HCT116 (cell line): ENCODE measurements at regions not wholly inside any gene's neighbourhood (a gene's known extent, or its start where the extent isn't known, plus 50 kb on each side); places are given as distances from the start of the nearest gene placed in this dataset.

Source experiments
- ATAC-seq: fragments of 200-7000 bp; cut with Tn5 transposase; 2 replicates; pipeline ENCODE4 v1.9.1; 2020; ENCODE audit warnings: mild to moderate bottlenecking, moderate library complexity
- BruUV-seq: library from RNA; stranded (reverse); fragments of 400-500 nt; replicated peaks from 2 replicates; lab custom pipeline; 2021; lab: Mats Ljungman, UMichigan
- CTCF ChIA-PET: fragments of 300-600 bp; sonication (Branson Sonifier 250); formaldehyde crosslinking; loops from one replicate; lab custom pipeline; 2021; ENCODE audit warnings: antibody characterized with exemption; lab: Charles Lee
- POLR2A ChIA-PET: fragments of 300-600, 350-600 bp; sonication (Branson Sonifier 250); formaldehyde crosslinking; loops from one replicate; lab custom pipeline; 2021; ENCODE audit warnings: antibody characterized with exemption; lab: Charles Lee
- RAD21 ChIA-PET, 2 experiments: fragments of 300-600 bp; sonication (Branson Sonifier 250); formaldehyde crosslinking; loops; one replicate each; lab custom pipeline; 2023; ENCODE audit warnings: low total read pairs in 2 of 2; ENCODE audit not compliant: uncharacterized antibody in 2 of 2, unreplicated experiment in 2 of 2, low non-redundant PET in 1 of 2; lab: Charles Lee
- DNase-seq: peaks from one replicate; pipeline ENCODE4 v3.0.0-alpha.2; 2010; ENCODE audit warnings: low read depth, low spot score
- H2AFZ ChIP-seq: fragments of 200-600 bp; shearing (Covaris generic), sonication (generic); 2 replicates; pipeline ENCODE4 v1.6.1; 2017; ENCODE audit warnings: low read depth, mixed run types, mixed read lengths, antibody characterized with exemption, low read length; ENCODE audit not compliant: poor library complexity, severe bottlenecking
- H3K27ac ChIP-seq: 2 replicates; pipeline ENCODE4 v1.5.1; 2012; ENCODE audit warnings: low read depth, low read length
- H3K27me3 ChIP-seq: fragments of 200-600 bp; sonication (generic); 2 replicates; pipeline ENCODE4 v1.6.1; 2016; ENCODE audit warnings: mixed run types, low read length, mixed read lengths; ENCODE audit not compliant: insufficient read depth
- H3K36me3 ChIP-seq, 2 experiments: fragments of 200-500 bp in 1 of 2; fragments of 200-600 bp in 1 of 2; sonication (Bioruptor generic) in 1 of 2; sonication (generic) in 1 of 2; 2 replicates each; pipeline versions ENCODE4 v1.5.1 to v1.6.1; 2014 to 2016; ENCODE audit warnings: low read length in 2 of 2, inconsistent platforms in 1 of 2, mixed read lengths in 1 of 2, mixed run types in 1 of 2; ENCODE audit not compliant: insufficient read depth in 2 of 2, control insufficient read depth in 1 of 2
- H3K4me1 ChIP-seq, 2 experiments: fragments of 200-600 bp in 1 of 2; sonication (generic) in 1 of 2; 2 replicates each; pipeline versions ENCODE4 v1.5.1 to v1.6.1; 2012 to 2017; ENCODE audit warnings: low read length in 2 of 2, inconsistent platforms in 1 of 2, mild to moderate bottlenecking in 1 of 2, mixed read lengths in 1 of 2, mixed run types in 1 of 2, moderate library complexity in 1 of 2; ENCODE audit not compliant: insufficient read depth in 2 of 2, control insufficient read depth in 1 of 2
- H3K4me2 ChIP-seq: fragments of 200-600 bp; sonication (generic); 2 replicates; pipeline ENCODE4 v1.6.1; 2017; ENCODE audit warnings: mixed run types, low read length, mixed read lengths
- H3K4me3 ChIP-seq, 2 experiments: fragments of 200-600 bp in 1 of 2; sonication (generic) in 1 of 2; replicated peaks in 1 of 2; 2 replicates each; pipeline ENCODE4 v1.5.1; 2011 to 2016; ENCODE audit warnings: low read length in 2 of 2, control low read depth in 1 of 2, low read depth in 1 of 2, mild to moderate bottlenecking in 1 of 2, mixed read lengths in 1 of 2, mixed run types in 1 of 2
- H3K79me2 ChIP-seq: fragments of 200-600 bp; sonication (generic); 2 replicates; pipeline ENCODE4 v1.6.1; 2017; ENCODE audit warnings: mild to moderate bottlenecking, mixed run types, low read length, moderate library complexity, mixed read lengths; ENCODE audit not compliant: insufficient read depth
- H3K9ac ChIP-seq: fragments of 200-600 bp; sonication (generic); 2 replicates; pipeline ENCODE4 v1.6.1; 2016; ENCODE audit warnings: low read length, mixed read lengths
- H3K9me2 ChIP-seq: fragments of 200-600 bp; sonication (generic), shearing (Covaris generic); 2 replicates; pipeline ENCODE4 v1.6.1; 2017; ENCODE audit warnings: mixed run types, mild to moderate bottlenecking, moderate library complexity; ENCODE audit not compliant: insufficient read depth
- H3K9me3 ChIP-seq, 2 experiments: fragments of 200-500 bp in 1 of 2; fragments of 200-600 bp in 1 of 2; sonication (Bioruptor generic) in 1 of 2; sonication (generic) in 1 of 2; 2 replicates each; pipeline ENCODE4 v1.6.1; 2014 to 2017; ENCODE audit warnings: low read length in 2 of 2, mixed read lengths in 2 of 2, inconsistent platforms in 1 of 2, low read depth in 1 of 2, mild to moderate bottlenecking in 1 of 2, mixed run types in 1 of 2, moderate library complexity in 1 of 2; ENCODE audit not compliant: control insufficient read depth in 1 of 2, insufficient read depth in 1 of 2
- H4K20me1 ChIP-seq: fragments of 200-600 bp; sonication (generic), shearing (Covaris generic); 2 replicates; pipeline ENCODE4 v1.6.1; 2017; ENCODE audit warnings: mixed run types, mild to moderate bottlenecking, moderate library complexity; ENCODE audit not compliant: insufficient read depth
- ATF3 ChIP-seq: IDR thresholded peaks from 2 replicates; pipeline ENCODE4 v1.6.1; 2012
- CBX3 ChIP-seq: IDR thresholded peaks from 2 replicates; pipeline ENCODE4 v1.6.1; 2012; ENCODE audit warnings: low read depth
- CEBPB ChIP-seq: IDR thresholded peaks from 2 replicates; pipeline ENCODE4 v1.6.1; 2012; ENCODE audit warnings: low read depth
- EGR1 ChIP-seq: IDR thresholded peaks from 2 replicates; pipeline ENCODE4 v1.6.1; 2012; ENCODE audit warnings: low read depth
- EZH2 ChIP-seq: fragments of 200-600 bp; sonication (generic); IDR thresholded peaks from 2 replicates; pipeline ENCODE4 v1.6.1; 2017; ENCODE audit warnings: antibody characterized with exemption, mixed run types
- FOSL1 ChIP-seq: IDR thresholded peaks from 2 replicates; pipeline ENCODE4 v1.6.1; 2012; ENCODE audit warnings: low read depth
- JUND ChIP-seq: IDR thresholded peaks from 2 replicates; pipeline ENCODE4 v1.6.1; 2012
- MAX ChIP-seq: IDR thresholded peaks from 2 replicates; pipeline ENCODE4 v1.6.1; 2012
- POLR2A ChIP-seq: IDR thresholded peaks from 2 replicates; pipeline ENCODE4 v1.7.0; 2011; ENCODE audit warnings: borderline replicate concordance; ENCODE audit not compliant: insufficient read depth, insufficient read length; ENCODE audit errors: extremely low read depth
- SIN3A ChIP-seq: IDR thresholded peaks from 2 replicates; pipeline ENCODE4 v1.6.1; 2012; ENCODE audit warnings: low read depth
- YY1 ChIP-seq: IDR thresholded peaks from 2 replicates; pipeline ENCODE4 v1.6.1; 2011; ENCODE audit warnings: low read length, low read depth, moderate library complexity, mild to moderate bottlenecking; ENCODE audit not compliant: insufficient replicate concordance; ENCODE audit errors: extremely low read depth
- ZFX ChIP-seq: fragments of 450-650 bp; IDR thresholded peaks from 2 replicates; pipeline ENCODE4 v1.6.1; 2017
- intact Hi-C: fragments of 100-400 bp; cut with micrococcal nuclease; formaldehyde crosslinking; loops from 2 replicates; pipeline ENCODE4 v1.10.0; 2022

GRCh38 chr5:91521785-91522184 lies 138.7 kb upstream of the ARRDC3 start:
- Histone ChIP-seq H3K4me2 (no peak overlapping the region), H4K20me1 (no peaks in the 10 kb centered on the region), H3K27me3 (no peaks in the 10 kb centered on the region), H3K4me1 (no peaks in the 10 kb centered on the region), H3K36me3 (no peaks in the 10 kb centered on the region), H3K9me3 (no peaks in the 10 kb centered on the region), H3K27ac (no peak overlapping the region), H3K79me2 (no peaks in the 10 kb centered on the region), H3K9me2 (no peaks in the 10 kb centered on the region), H2AFZ (no peak overlapping the region), H3K4me3 (no peak overlapping the region), H3K9ac (no peak overlapping the region)
- DNase-seq, result no peak
- intact Hi-C loops, result no loop called here
- ChIA-PET RAD21 (no interaction called here), CTCF (no interaction called here), POLR2A (no interaction called here)
- TF ChIP-seq YY1, result no peak
- no peak for TF ChIP-seq EGR1
- no peak for TF ChIP-seq ZFX
- no peak for TF ChIP-seq POLR2A
- no peak for TF ChIP-seq SIN3A
- no peak for TF ChIP-seq MAX
- no peak for TF ChIP-seq JUND
- no peak for TF ChIP-seq EZH2
- TF ChIP-seq FOSL1, result no peak
- TF ChIP-seq ATF3, result no peak
- no peak for TF ChIP-seq CEBPB
- BruUV-seq, result no TSS peak
- no peak for ATAC-seq

- Histone ChIP-seq H3K4me2 (no peak overlapping the region), H2AFZ (no peak overlapping the region), H3K27ac (no peak overlapping the region), H3K4me3 (no peak overlapping the region), H3K4me1 (no peaks in the 10 kb centered on the region), H3K36me3 (no peaks in the 10 kb centered on the region), H3K79me2 (no peaks in the 10 kb centered on the region), H3K27me3 (no peaks in the 10 kb centered on the region), H3K9ac (no peak overlapping the region)
- ChIA-PET CTCF (no interaction called here), POLR2A (no interaction called here)
- no peak for ATAC-seq
- no TSS peak for BruUV-seq
- DNase-seq, result no peak
- TF ChIP-seq CBX3, result no peak
- TF ChIP-seq, all 23 proteins: peak for 0
- intact Hi-C loops, result no loop called here
- no peaks in the 10 kb centered on the region for H4K20me1 ChIP-seq
- H3K9me3 ChIP-seq, result no peaks in the 10 kb centered on the region
- no peaks in the 10 kb centered on the region for H3K9me2 ChIP-seq
- RAD21 ChIA-PET, result no interaction called here
Observed at GRCh38 chr5:91521334-91521733, 138.2 kb upstream of the ARRDC3 start.
